ENCODE measurements at regions not wholly inside any gene's neighbourhood (a gene's known extent, or its start where the extent isn't known, plus 50 kb on each side); places are given as distances from the start of the nearest gene placed in this dataset.

GRCh38 chr10:117718986-117719920, 176.7 kb downstream of the EMX2 start:
- TF ChIP-seq POLR2A (IDR thresholded peaks at IDR 0.05) (no peak), CTCF (IDR thresholded peaks at IDR 0.05) (no peak)

All from testis (tissue), 2 donors.